ENCODE measurements at regions not wholly inside any gene's neighbourhood (a gene's known extent, or its start where the extent isn't known, plus 50 kb on each side); places are given as distances from the start of the nearest gene placed in this dataset.

DNA sequence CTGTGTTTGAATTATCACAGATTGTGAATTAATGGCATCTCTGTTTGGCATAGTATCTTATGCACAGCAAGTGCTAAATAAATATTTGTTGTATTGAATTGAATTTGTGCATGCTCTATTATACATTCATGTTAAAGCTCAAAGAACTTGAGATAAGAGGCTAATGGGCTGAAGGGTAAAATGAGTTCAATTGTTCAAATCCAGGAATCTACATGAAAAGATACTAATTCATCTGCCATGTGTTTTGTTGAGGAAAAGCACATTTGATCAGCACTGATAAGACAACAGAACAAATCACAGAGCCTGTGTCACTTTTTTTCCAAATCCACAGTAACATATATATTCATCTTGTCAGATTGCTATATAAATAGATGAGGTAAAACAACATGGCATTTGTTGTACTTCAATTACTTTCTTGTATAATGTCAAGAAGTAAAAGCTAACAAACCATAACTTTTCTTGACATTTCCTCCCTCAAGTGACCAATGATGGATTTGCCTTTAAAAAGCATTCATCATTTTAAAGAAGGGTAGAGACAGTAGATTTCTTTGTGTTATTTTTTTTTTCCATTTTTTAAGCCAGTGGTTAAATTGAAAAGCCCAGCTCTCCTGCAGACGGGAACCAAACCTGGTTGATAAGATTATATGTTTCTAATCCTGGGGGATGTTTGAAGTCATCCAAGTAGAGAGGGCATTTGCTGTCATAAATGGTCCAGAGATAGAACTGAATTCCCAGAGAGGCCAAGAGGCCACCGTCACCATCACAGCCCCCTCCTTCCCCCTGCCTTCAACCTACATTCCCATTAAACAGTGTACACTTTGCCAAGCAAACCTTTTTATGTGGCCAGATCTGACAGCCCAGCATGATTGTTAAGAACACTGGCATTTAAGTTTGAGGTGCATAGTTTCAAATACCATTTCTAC lies 123.0 kb downstream of the CHD9NB start:
- no peak for DNase-seq
- no peaks in the 10 kb centered on the region for H3K27me3 ChIP-seq (ENCODE audit: control insufficient read depth in 3 of 3, insufficient read depth in 3 of 3, low read length in 2 of 3)
- WGBS, 2 donors, result 49 to 58% methylated on average over 2 of the region's 2 CpGs

DNA sequence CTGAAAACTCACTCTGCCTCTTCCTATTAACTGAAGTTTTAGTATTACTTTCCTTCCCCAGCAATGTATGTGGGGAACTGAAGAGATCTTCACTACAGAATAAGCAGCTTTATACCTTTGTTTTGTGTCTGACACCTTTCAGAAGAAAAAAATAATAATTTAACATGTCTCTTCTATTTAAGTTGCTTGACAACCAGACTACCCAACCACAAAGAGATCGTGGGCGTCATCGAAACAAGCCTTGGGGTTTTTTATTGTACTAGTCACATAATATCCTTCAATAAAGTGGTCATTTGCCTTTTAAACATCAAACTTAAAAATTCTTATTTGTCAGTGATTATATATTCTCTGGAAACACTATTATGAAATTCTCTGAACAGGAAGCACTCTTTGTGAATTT lies 123.7 kb downstream of the CHD9NB start:
- 89 to 95% methylated on average over 3 of the region's 3 CpGs for WGBS, 2 donors
- Histone ChIP-seq H3K36me3 (ENCODE audit: control insufficient read depth in 4 of 4, insufficient read depth in 4 of 4, low read length in 4 of 4) (no peaks in the 10 kb centered on the region), H3K27me3 (ENCODE audit: control insufficient read depth in 3 of 3, insufficient read depth in 3 of 3, low read length in 2 of 3) (no peaks in the 10 kb centered on the region), H3K9ac (ENCODE audit: insufficient read depth in 1 of 2, low read length in 2 of 2) (no peak overlapping the region), H3K27ac (ENCODE audit: low read depth in 1 of 2, low read length in 1 of 2) (no peak overlapping the region), H3K4me1 (ENCODE audit: control insufficient read depth in 5 of 5, insufficient read depth in 5 of 5, low read length in 5 of 5) (no peaks in the 10 kb centered on the region), H3K9me3 (ENCODE audit: control insufficient read depth in 4 of 4, insufficient read depth in 3 of 4, low read length in 3 of 4) (peaks cover 0 to 3% (median 0%) of the 10 kb centered on the region in 4 donors), H3K4me3 (no peak overlapping the region)
- TF ChIP-seq CTCF (IDR thresholded peaks at IDR 0.05; ENCODE audit: control extremely low read depth, extremely low read depth), result no peak
- no peak for DNase-seq
- no peak for ATAC-seq (ENCODE audit: insufficient read depth, low FRiP score)

More for the DNA sequence above, 123.0 kb downstream of the CHD9NB start:
- Histone ChIP-seq H3K27ac (ENCODE audit: low read depth in 1 of 2, low read length in 1 of 2) (no peak overlapping the region), H3K9ac (ENCODE audit: insufficient read depth in 1 of 2, low read length in 2 of 2) (no peak overlapping the region), H3K36me3 (ENCODE audit: control insufficient read depth in 4 of 4, insufficient read depth in 4 of 4, low read length in 4 of 4) (no peaks in the 10 kb centered on the region), H3K4me3 (no peak overlapping the region), H3K9me3 (ENCODE audit: control insufficient read depth in 4 of 4, insufficient read depth in 3 of 4, low read length in 3 of 4) (peaks cover 0 to 3% (median 0%) of the 10 kb centered on the region in 4 donors), H3K4me1 (ENCODE audit: control insufficient read depth in 5 of 5, insufficient read depth in 5 of 5, low read length in 5 of 5) (no peaks in the 10 kb centered on the region)
- TF ChIP-seq CTCF (IDR thresholded peaks at IDR 0.05; ENCODE audit: control extremely low read depth, extremely low read depth), result no peak
- no peak for ATAC-seq (ENCODE audit: insufficient read depth, low FRiP score)

GRCh38 chr16:52925143-52925542 lies 127.6 kb downstream of the CHD9NB start:
- Histone ChIP-seq H3K4me1 (ENCODE audit: control insufficient read depth in 5 of 5, insufficient read depth in 5 of 5, low read length in 5 of 5) (no peaks in the 10 kb centered on the region), H3K27ac (ENCODE audit: low read depth in 1 of 2, low read length in 1 of 2) (no peak overlapping the region), H3K36me3 (ENCODE audit: control insufficient read depth in 4 of 4, insufficient read depth in 4 of 4, low read length in 4 of 4) (no peaks in the 10 kb centered on the region), H3K4me3 (no peak overlapping the region), H3K9me3 (ENCODE audit: control insufficient read depth in 4 of 4, insufficient read depth in 3 of 4, low read length in 3 of 4) (no peaks in the 10 kb centered on the region), H3K27me3 (ENCODE audit: control insufficient read depth in 3 of 3, insufficient read depth in 3 of 3, low read length in 2 of 3) (no peaks in the 10 kb centered on the region), H3K9ac (ENCODE audit: insufficient read depth in 1 of 2, low read length in 2 of 2) (no peak overlapping the region)
- TF ChIP-seq CTCF (IDR thresholded peaks at IDR 0.05; ENCODE audit: control extremely low read depth, extremely low read depth), result no peak
- ATAC-seq (ENCODE audit: insufficient read depth, low FRiP score), result no peak
- WGBS, 2 donors, result 23 to 37% methylated on average over 4 of the region's 4 CpGs
- DNase-seq, result no peak
